H1 (cell line): ENCODE measurements at regions not wholly inside any gene's neighbourhood (a gene's known extent, or its start where the extent isn't known, plus 50 kb on each side); places are given as distances from the start of the nearest gene placed in this dataset.

Source experiments
- CTCF ChIA-PET: fragments of 300-600 bp; sonication (Branson Sonifier 250); formaldehyde crosslinking; loops from one replicate; lab custom pipeline; 2021; ENCODE audit not compliant: partially characterized antibody; lab: Charles Lee
- POLR2A ChIA-PET: fragments of 300-600 bp; sonication (Branson Sonifier 250); formaldehyde crosslinking; loops from one replicate; lab custom pipeline; 2021; ENCODE audit warnings: inconsistent platforms; ENCODE audit not compliant: partially characterized antibody; lab: Charles Lee
- DNase-seq, 2 experiments: peaks; one replicate each; pipeline versions ENCODE4 v3.0.0 to v3.0.0-alpha.2; 2010 to 2022; ENCODE audit warnings: low spot score in 2 of 2, low read depth in 1 of 2, mixed read lengths in 1 of 2
- FAIRE-seq: peaks from 2 replicates; lab custom pipeline; 2011; peaks lifted over from hg19 to GRCh38; lab: Jason Lieb, UNC
- H2AFZ ChIP-seq: 2 replicates; pipeline ENCODE4 v1.8.1; 2012; ENCODE audit warnings: low read length, inconsistent platforms
- H2AK5ac ChIP-seq: 2 replicates; pipeline ENCODE4 v1.6.1; 2013; ENCODE audit warnings: low read depth, low read length
- H2BK120ac ChIP-seq: replicated peaks from 2 replicates; pipeline ENCODE3; 2013; ENCODE audit warnings: low read depth, low read length, inconsistent platforms
- H2BK12ac ChIP-seq: 2 replicates; pipeline ENCODE4 v1.6.1; 2013; ENCODE audit warnings: low read depth, low read length
- H2BK15ac ChIP-seq: 2 replicates; pipeline ENCODE4 v1.6.1; 2013; ENCODE audit warnings: low read length
- H2BK20ac ChIP-seq: 2 replicates; pipeline ENCODE4 v1.6.1; 2013; ENCODE audit warnings: low read length
- H2BK5ac ChIP-seq: 2 replicates; pipeline ENCODE4 v1.6.1; 2013; ENCODE audit warnings: low read depth, low read length
- H3K14ac ChIP-seq: 2 replicates; pipeline ENCODE4 v1.6.1; 2013; ENCODE audit warnings: inconsistent platforms; ENCODE audit not compliant: insufficient read length
- H3K18ac ChIP-seq: 2 replicates; pipeline ENCODE4 v1.6.1; 2013; ENCODE audit warnings: low read length; ENCODE audit errors: extremely low read depth
- H3K23ac ChIP-seq: 2 replicates; pipeline ENCODE4 v1.6.1; 2013; ENCODE audit warnings: inconsistent platforms; ENCODE audit not compliant: insufficient read length
- H3K23me2 ChIP-seq: 2 replicates; pipeline ENCODE4 v1.6.1; 2013; ENCODE audit warnings: low read depth, low read length
- H3K27ac ChIP-seq: 2 replicates; pipeline ENCODE4 v1.6.1; 2011; ENCODE audit warnings: low read depth, low read length, inconsistent platforms
- H3K27me3 ChIP-seq, 4 experiments: replicated peaks in 1 of 4; 1 replicate in 1 of 4; 2 replicates in 3 of 4; pipeline versions ENCODE4 v1.6.1 to v1.8.1; 2011 to 2013; ENCODE audit warnings: low read length in 3 of 4, mild to moderate bottlenecking in 3 of 4, inconsistent platforms in 2 of 4, mixed read lengths in 2 of 4, moderate library complexity in 1 of 4; ENCODE audit not compliant: control insufficient read depth in 3 of 4, insufficient read depth in 3 of 4; ENCODE audit errors: extremely low read depth in 1 of 4
- H3K36me3 ChIP-seq, 4 experiments: 2 replicates each; pipeline versions ENCODE4 v1.6.1 to v1.8.1; 2011 to 2013; ENCODE audit warnings: mild to moderate bottlenecking in 4 of 4, low read length in 3 of 4, moderate library complexity in 2 of 4, control low read depth in 1 of 4, inconsistent platforms in 1 of 4; ENCODE audit not compliant: insufficient read depth in 4 of 4, control insufficient read depth in 2 of 4
- H3K4ac ChIP-seq: replicated peaks from 2 replicates; pipeline ENCODE3; 2013; ENCODE audit warnings: low read length, low read depth, mixed read lengths, inconsistent platforms; ENCODE audit not compliant: insufficient read length
- H3K4me1 ChIP-seq, 4 experiments: replicated peaks in 1 of 4; 1 replicate in 1 of 4; 2 replicates in 3 of 4; pipeline versions ENCODE4 v1.6.1 to v1.8.1; 2011 to 2013; ENCODE audit warnings: low read length in 3 of 4, inconsistent platforms in 2 of 4, mixed read lengths in 1 of 4; ENCODE audit not compliant: insufficient read depth in 4 of 4, control insufficient read depth in 3 of 4
- H3K4me2 ChIP-seq, 2 experiments: 2 replicates each; pipeline versions ENCODE4 v1.6.1 to v1.8.1; 2011 to 2013; ENCODE audit warnings: low read depth in 2 of 2, low read length in 2 of 2, control low read depth in 1 of 2, inconsistent platforms in 1 of 2, mild to moderate bottlenecking in 1 of 2; ENCODE audit not compliant: insufficient read depth in 1 of 2
- H3K4me3 ChIP-seq, 4 experiments: fragments of 200-600, 300-600 bp in 1 of 4; sonication (generic), shearing (Covaris generic), sonication (Bioruptor Twin) in 1 of 4; 2 replicates each; pipeline versions ENCODE4 v1.5.1 to v1.8.1; 2011 to 2016; ENCODE audit warnings: low read length in 4 of 4, low read depth in 3 of 4, control low read depth in 2 of 4, inconsistent platforms in 2 of 4, mild to moderate bottlenecking in 2 of 4, mixed read lengths in 1 of 4, moderate library complexity in 1 of 4; ENCODE audit not compliant: insufficient read depth in 2 of 4; ENCODE audit errors: extremely low read depth in 1 of 4
- H3K56ac ChIP-seq: replicated peaks from 2 replicates; pipeline ENCODE3; 2013; ENCODE audit warnings: low read depth, mild to moderate bottlenecking, mixed read lengths, low read length, inconsistent platforms; ENCODE audit not compliant: insufficient read length
- H3K79me1 ChIP-seq: 2 replicates; pipeline ENCODE4 v1.6.1; 2013; ENCODE audit warnings: low read depth, low read length, control low read depth
- H3K79me2 ChIP-seq, 2 experiments: 2 replicates each; pipeline versions ENCODE4 v1.6.1 to v1.8.1; 2012 to 2013; ENCODE audit warnings: low read length in 2 of 2, mild to moderate bottlenecking in 2 of 2, inconsistent platforms in 1 of 2; ENCODE audit not compliant: insufficient read depth in 2 of 2, control insufficient read depth in 1 of 2
- H3K9ac ChIP-seq, 4 experiments: replicated peaks in 1 of 4; 1 replicate in 1 of 4; 2 replicates in 3 of 4; pipeline versions ENCODE4 v1.6.1 to v1.8.1; 2011 to 2013; ENCODE audit warnings: low read depth in 3 of 4, low read length in 3 of 4, control low read depth in 2 of 4, mild to moderate bottlenecking in 2 of 4, moderate library complexity in 2 of 4, inconsistent platforms in 1 of 4; ENCODE audit errors: extremely low read depth in 1 of 4
- H3K9me3 ChIP-seq, 2 experiments: 2 replicates each; pipeline versions ENCODE4 v1.6.1 to v1.8.1; 2012 to 2013; ENCODE audit warnings: mild to moderate bottlenecking in 2 of 2, moderate library complexity in 2 of 2, control low read depth in 1 of 2, inconsistent platforms in 1 of 2, low read depth in 1 of 2, low read length in 1 of 2, mixed read lengths in 1 of 2; ENCODE audit not compliant: insufficient read depth in 2 of 2
- H4K20me1 ChIP-seq, 2 experiments: replicated peaks in 1 of 2; 2 replicates each; pipeline versions ENCODE3 to v1.8.1; 2011 to 2013; ENCODE audit warnings: inconsistent platforms in 2 of 2, low read length in 2 of 2, mild to moderate bottlenecking in 1 of 2; ENCODE audit not compliant: insufficient read depth in 2 of 2, control insufficient read depth in 1 of 2
- H4K5ac ChIP-seq: 2 replicates; pipeline ENCODE4 v1.6.1; 2013; ENCODE audit warnings: low read length, low read depth, mixed read lengths, inconsistent platforms; ENCODE audit not compliant: insufficient read length
- H4K8ac ChIP-seq: 2 replicates; pipeline ENCODE4 v1.8.0; 2013; ENCODE audit warnings: mild to moderate bottlenecking, moderate library complexity, low read length, inconsistent platforms; ENCODE audit not compliant: insufficient read depth; ENCODE audit errors: extremely low read depth
- H4K91ac ChIP-seq: replicated peaks from 2 replicates; pipeline ENCODE3; 2013; ENCODE audit warnings: low read length, mixed read lengths, inconsistent platforms; ENCODE audit not compliant: insufficient read length
- BACH1 ChIP-seq: IDR thresholded peaks from 2 replicates; pipeline ENCODE4 v1.6.1; 2012; ENCODE audit warnings: low read length, improper control_type of control experiment
- BCL11A ChIP-seq, 2 experiments: IDR thresholded peaks; one replicate each; pipeline ENCODE4 v1.6.1; 2011; ENCODE audit warnings: low read depth in 2 of 2, low read length in 2 of 2, mild to moderate bottlenecking in 2 of 2
- CHD2 ChIP-seq: IDR thresholded peaks from 2 replicates; pipeline ENCODE4 v1.6.1; 2012; ENCODE audit warnings: low read length, improper control_type of control experiment
- CTCF ChIP-seq, 3 experiments: IDR thresholded peaks; 1 replicate in 2 of 3; 2 replicates in 1 of 3; pipeline versions ENCODE4 v1.5.1 to v1.6.1; 2011; ENCODE audit warnings: low read length in 3 of 3, mild to moderate bottlenecking in 3 of 3, inconsistent platforms in 2 of 3, low read depth in 1 of 3, moderate library complexity in 1 of 3; ENCODE audit not compliant: insufficient read depth in 1 of 3; ENCODE audit errors: control extremely low read depth in 1 of 3
- E2F6 ChIP-seq: IDR thresholded peaks from 2 replicates; pipeline ENCODE4 v1.6.1; 2012; ENCODE audit warnings: inconsistent platforms
- GTF2F1 ChIP-seq: IDR thresholded peaks from 2 replicates; pipeline ENCODE4 v1.6.1; 2012; ENCODE audit warnings: low read depth, low read length, improper control_type of control experiment, borderline replicate concordance
- HDAC2 ChIP-seq, 2 experiments: fragments of 300-600 bp in 1 of 2; sonication (generic) in 1 of 2; IDR thresholded peaks; 2 replicates each; pipeline ENCODE4 v1.6.1; 2011 to 2012; ENCODE audit warnings: low read depth in 2 of 2, low read length in 2 of 2, mild to moderate bottlenecking in 2 of 2, moderate library complexity in 2 of 2, borderline replicate concordance in 1 of 2, inconsistent platforms in 1 of 2
- POU5F1 ChIP-seq: IDR thresholded peaks from 2 replicates; pipeline ENCODE4 v1.6.1; 2011; ENCODE audit warnings: low read depth, mild to moderate bottlenecking, low read length, moderate library complexity
- SP1 ChIP-seq: IDR thresholded peaks from 2 replicates; pipeline ENCODE4 v1.6.1; 2011; ENCODE audit warnings: low read depth, low read length
- TCF12 ChIP-seq: IDR thresholded peaks from 2 replicates; pipeline ENCODE4 v1.6.1; 2011; ENCODE audit warnings: low read depth, mild to moderate bottlenecking, low read length
- TEAD4 ChIP-seq: IDR thresholded peaks from 2 replicates; pipeline ENCODE4 v1.6.1; 2012; ENCODE audit warnings: low read depth, low read length, inconsistent platforms, mixed read lengths

- CTCF ChIA-PET, result no interaction called here
- Histone ChIP-seq H3K56ac (no peak overlapping the region), H2BK15ac (no peak overlapping the region), H2BK120ac (no peak overlapping the region), H3K9me3 (peaks cover 0 to 6% of the 10 kb centered on the region in 2 experiments; a peak in 1 of 4 replicates), H4K5ac (no peak overlapping the region), H3K23ac (no peak overlapping the region), H4K91ac (no peak overlapping the region), H3K4ac (no peak overlapping the region), H2BK5ac (no peak overlapping the region), H3K27me3 (no peaks in the 10 kb centered on the region; a peak in 1 of 7 replicates), H2AK5ac (no peak overlapping the region), H3K79me1 (no peaks in the 10 kb centered on the region), H3K4me2 (no peak overlapping the region), H3K9ac (no peak overlapping the region), H3K14ac (no peak overlapping the region), H2AFZ (no peak overlapping the region), H3K4me3 (no peak overlapping the region), H3K4me1 (peaks cover 0 to 6% (median 2%) of the 10 kb centered on the region in 4 experiments; a peak in 2 of 7 replicates), H2BK12ac (no peak overlapping the region), H2BK20ac (no peak overlapping the region), H3K79me2 (no peaks in the 10 kb centered on the region), H4K8ac (no peak overlapping the region), H4K20me1 (no peaks in the 10 kb centered on the region), H3K23me2 (no peaks in the 10 kb centered on the region), H3K18ac (no peak overlapping the region), H3K36me3 (no peaks in the 10 kb centered on the region), H3K27ac (no peak overlapping the region)
- no peak for FAIRE-seq
- DNase-seq, result no peak
- POLR2A ChIA-PET, result no interaction called here
- TF ChIP-seq BCL11A (IDR thresholded peaks at IDR 0.05; ENCODE audit: low read depth in 2 of 2, low read length in 2 of 2) (no peak), POU5F1 (no peak), BACH1 (no peak), GTF2F1 (no peak), TCF12 (no peak), SP1 (no peak), TEAD4 (no peak), HDAC2 (IDR thresholded peaks at IDR 0.05; ENCODE audit: borderline replicate concordance in 1 of 2, low read depth in 2 of 2, low read length in 2 of 2) (no peak), E2F6 (no peak), CHD2 (no peak), CTCF (IDR thresholded peaks at IDR 0.05; ENCODE audit: control extremely low read depth in 1 of 3, insufficient read depth in 1 of 3, low read depth in 1 of 3, low read length in 3 of 3) (no peak)
Measured at GRCh38 chr16:76213860-76214259, 63.3 kb upstream of the CNTNAP4 start.
